Transverse colon (tissue), 4 donors: ENCODE measurements at regions not wholly inside any gene's neighbourhood (a gene's known extent, or its start where the extent isn't known, plus 50 kb on each side); places are given as distances from the start of the nearest gene placed in this dataset.

Experiments used
- DNase-seq: peaks from one replicate; pipeline ENCODE4 v3.0.0-alpha.2; 2019
- H3K27ac ChIP-seq, 4 donors: fragments of 200-600 bp; sonication (generic); 2 replicates each; pipeline ENCODE4 v1.5.1; 2016 to 2018; ENCODE audit warnings: inconsistent platforms in 4 of 4
- H3K27me3 ChIP-seq: fragments of 200-600 bp; sonication (generic); 2 replicates; pipeline ENCODE4 v1.5.1; 2017; ENCODE audit warnings: inconsistent platforms
- H3K36me3 ChIP-seq, 4 donors: fragments of 200-600 bp; sonication (generic); 2 replicates each; pipeline ENCODE4 v1.5.1; 2017 to 2019; ENCODE audit warnings: inconsistent platforms in 4 of 4
- H3K4me1 ChIP-seq, 4 donors: fragments of 200-600 bp; sonication (generic); 2 replicates each; pipeline ENCODE4 v1.5.1; 2017 to 2020; ENCODE audit warnings: inconsistent platforms in 4 of 4
- H3K4me3 ChIP-seq, 4 donors: fragments of 200-600 bp; sonication (generic); 1 replicate in 1 of 4; 2 replicates in 3 of 4; pipeline versions ENCODE4 v1.5.1 to v1.6.1; 2017 to 2019; ENCODE audit warnings: inconsistent platforms in 4 of 4
- H3K9me3 ChIP-seq, 2 donors: fragments of 200-600 bp; sonication (generic); 2 replicates each; pipeline ENCODE4 v1.5.1; 2017 to 2019; ENCODE audit warnings: inconsistent platforms in 2 of 2
- CTCF ChIP-seq, 5 experiments: fragments of 200-600 bp in 3 of 5; fragments of 450-650 bp in 2 of 5; sonication (generic) in 3 of 5; IDR thresholded peaks; 1 replicate in 2 of 5; 2 replicates in 3 of 5; pipeline ENCODE4 v1.5.1; 2016 to 2017; ENCODE audit warnings: antibody characterized with exemption in 5 of 5, inconsistent platforms in 3 of 5, mild to moderate bottlenecking in 2 of 5, moderate library complexity in 1 of 5
- EP300 ChIP-seq: sonication (generic); formaldehyde crosslinking; IDR thresholded peaks from one replicate; pipeline ENCODE4 v1.6.1; 2017; ENCODE audit warnings: antibody characterized with exemption, low read depth
- POLR2A ChIP-seq: fragments of 450-650 bp; IDR thresholded peaks from one replicate; pipeline ENCODE4 v1.6.1; 2016; ENCODE audit warnings: antibody characterized with exemption, mild to moderate bottlenecking, moderate library complexity
- POLR2AphosphoS5 ChIP-seq, 3 donors: sonication (generic); formaldehyde crosslinking; IDR thresholded peaks; one replicate each; pipeline ENCODE4 v1.6.1; 2016; ENCODE audit warnings: antibody characterized with exemption in 3 of 3
- WGBS, 2 donors: methylation state at CpG; one replicate each; pipeline ENCODE4 v1.1.5; 2018; ENCODE audit warnings: low coverage in 1 of 2; 5-methylcytosine and 5-hydroxymethylcytosine counted together
- in situ Hi-C, 4 donors: fragments of 200-750 bp; cut with MboI; loops; one replicate each; pipeline versions ENCODE4 v1.15.0 to v1.15.1; 2017; ENCODE audit warnings: low sequenced_read_pairs in 3 of 4, low pct_ligation_motif_present in 1 of 4, low pct_unique_long_range_greater_than_20kb in 1 of 4
- intact Hi-C: fragments of 100-400 bp; cut with DNase I; formaldehyde crosslinking; loops from one replicate; pipeline ENCODE4 v1.15.1; 2023; ENCODE audit warnings: low total_unique reads

- TF ChIP-seq CTCF (IDR thresholded peaks at IDR 0.05) (no peak), POLR2AphosphoS5 (IDR thresholded peaks at IDR 0.05) (no peak), POLR2A (no peak), EP300 (no peak)
- Histone ChIP-seq H3K36me3 (no peaks in the 10 kb centered on the region), H3K27ac (no peak overlapping the region), H3K9me3 (peaks cover 0 to 3% of the 10 kb centered on the region in 2 donors), H3K4me1 (peaks cover 0 to 14% (median 3%) of the 10 kb centered on the region in 4 donors), H3K4me3 (no peak overlapping the region), H3K27me3 (no peaks in the 10 kb centered on the region)
- intact Hi-C loops = no loop called here
- DNase-seq = no peak
- in situ Hi-C loops = no loop called here
Measured at GRCh38 chr2:195326537-195326936, 330.5 kb upstream of the SLC39A10 start.

GRCh38 chr2:195322324-195322723 is 334.7 kb upstream of the SLC39A10 start:
- in situ Hi-C loops = loop anchor here in 1 of 4 donors (25.0 kb wide), 1 partner anchor 1160 kb away; no protein-coding TSS in a partner anchor
- Histone ChIP-seq H3K4me3 (no peak overlapping the region), H3K4me1 (peaks cover 2 to 26% (median 4%) of the 10 kb centered on the region in 4 donors), H3K9me3 (peaks cover 0 to 3% of the 10 kb centered on the region in 2 donors), H3K27me3 (no peaks in the 10 kb centered on the region), H3K36me3 (no peaks in the 10 kb centered on the region), H3K27ac (peak overlapping the region in 1 of 4 donors; percentile 8)
- intact Hi-C loops = no loop called here
- peak; percentile 55 for DNase-seq
- WGBS, 2 donors = 17 to 20% methylated on average over 1 to 4 of the region's 4 CpGs
- TF ChIP-seq EP300 = no peak
- TF ChIP-seq POLR2A = no peak
- TF ChIP-seq CTCF (IDR thresholded peaks at IDR 0.05) = no peak
- TF ChIP-seq POLR2AphosphoS5 (IDR thresholded peaks at IDR 0.05) = no peak

GRCh38 chr2:195320413-195320973 is 336.5 kb upstream of the SLC39A10 start:
- Histone ChIP-seq H3K4me1 (peaks cover 2 to 26% (median 4%) of the 10 kb centered on the region in 4 donors), H3K4me3 (no peak overlapping the region), H3K27ac (no peak overlapping the region), H3K36me3 (no peaks in the 10 kb centered on the region), H3K27me3 (no peaks in the 10 kb centered on the region), H3K9me3 (peaks cover 0 to 3% of the 10 kb centered on the region in 2 donors)
- in situ Hi-C loops = loop anchor here in 1 of 4 donors (25.0 kb wide), 1 partner anchor 1158 kb away; no protein-coding TSS in a partner anchor
- intact Hi-C loops = no loop called here
- DNase-seq = no peak
- 75 to 79% methylated on average over 1 of the region's 1 CpG for WGBS, 2 donors
- TF ChIP-seq POLR2A (no peak), POLR2AphosphoS5 (IDR thresholded peaks at IDR 0.05) (no peak), CTCF (IDR thresholded peaks at IDR 0.05) (no peak), EP300 (no peak)

GRCh38 chr2:195319548-195320412 is 337.2 kb upstream of the SLC39A10 start:
- in situ Hi-C loops = loop anchor here in 1 of 4 donors (25.0 kb wide), 1 partner anchor 1157 kb away; no protein-coding TSS in a partner anchor
- Histone ChIP-seq H3K27ac (peak overlapping the region in 1 of 4 donors; percentile 7), H3K4me1 (peaks cover 2 to 26% (median 4%) of the 10 kb centered on the region in 4 donors), H3K4me3 (no peak overlapping the region), H3K27me3 (no peaks in the 10 kb centered on the region), H3K9me3 (peaks cover 0 to 3% of the 10 kb centered on the region in 2 donors), H3K36me3 (no peaks in the 10 kb centered on the region)
- no peak for DNase-seq
- WGBS, 2 donors = 0% methylated on average over 1 of the region's 1 CpG
- intact Hi-C loops = no loop called here
- TF ChIP-seq POLR2AphosphoS5 (IDR thresholded peaks at IDR 0.05) = no peak
- TF ChIP-seq CTCF (IDR thresholded peaks at IDR 0.05) = no peak
- TF ChIP-seq POLR2A = no peak
- TF ChIP-seq EP300 = no peak
